ENCODE measurements at regions not wholly inside any gene's neighbourhood (a gene's known extent, or its start where the extent isn't known, plus 50 kb on each side); places are given as distances from the start of the nearest gene placed in this dataset.

- peaks cover 0 to 5% of the 10 kb centered on the region in 2 experiments; a peak in 3 of 5 replicates for H3K4me1 ChIP-seq (replicated peaks in 1 of 2; ENCODE audit: control insufficient read depth in 2 of 2, insufficient read depth in 2 of 2, low read length in 2 of 2)
- H3K36me3 ChIP-seq (ENCODE audit: control insufficient read depth, insufficient read depth, low read length) = no peaks in the 10 kb centered on the region
- no peaks in the 10 kb centered on the region for H3K9me1 ChIP-seq (ENCODE audit: control insufficient read depth, insufficient read depth, low read length)
- ATAC-seq (no peak), DNase-seq (ENCODE audit: extremely low read depth in 1 of 4, low spot score in 3 of 4) (no peak), FAIRE-seq (no peak)
- 3% methylated on average over 4 of the region's 4 CpGs for WGBS (ENCODE audit: insufficient coverage, low coverage, missing lambda C conversion rate)
- H3K4me3 ChIP-seq = no peak overlapping the region
- POLR2A ChIA-PET = no interaction called here
- H3K27ac ChIP-seq (ENCODE audit: extremely low read depth, low read depth, low read length) = no peak overlapping the region
- H3K4me2 ChIP-seq (ENCODE audit: insufficient read depth, low read length) = no peak overlapping the region
- CTCF ChIA-PET (ENCODE audit: low intra/inter-chr PET ratio) = no interaction called here
- H4K20me1 ChIP-seq (replicated peaks; ENCODE audit: control insufficient read depth, insufficient read depth, low read length) = peaks cover 14% of the 10 kb centered on the region
- in situ Hi-C loops (cut with MboI) = loop anchor here (25.0 kb wide), 1 partner anchor 759 kb away; no protein-coding TSS in a partner anchor
- H3K79me2 ChIP-seq (ENCODE audit: control insufficient read depth, insufficient read depth, low read length) = no peaks in the 10 kb centered on the region
- intact Hi-C loops (cut with micrococcal nuclease) = no loop called here
- H3K27me3 ChIP-seq (ENCODE audit: control insufficient read depth in 2 of 2, insufficient read depth in 2 of 2, low read length in 2 of 2) = peaks cover 5 to 56% of the 10 kb centered on the region in 2 experiments; a peak in 3 of 5 replicates
- TF ChIP-seq SMARCC2 (IDR thresholded peaks at IDR 0.05; ENCODE audit: low read depth) (no peak), SP1 (CRISPR knock-in tag; IDR thresholded peaks at IDR 0.05) (no peak)
- no peaks in the 10 kb centered on the region for H3K9me3 ChIP-seq (replicated peaks; ENCODE audit: control insufficient read depth, insufficient read depth, low read depth, low read length)
- BruUV-seq (replicated peaks) = no TSS peak
- no peak overlapping the region for H3K9ac ChIP-seq (ENCODE audit: insufficient read depth in 1 of 2, low read depth in 2 of 2, low read length in 2 of 2)
- no peak overlapping the region for H2AFZ ChIP-seq (ENCODE audit: low read depth, low read length)
Measured at GRCh38 chr15:70495991-70496599, 267.3 kb downstream of the UACA start.

DNA sequence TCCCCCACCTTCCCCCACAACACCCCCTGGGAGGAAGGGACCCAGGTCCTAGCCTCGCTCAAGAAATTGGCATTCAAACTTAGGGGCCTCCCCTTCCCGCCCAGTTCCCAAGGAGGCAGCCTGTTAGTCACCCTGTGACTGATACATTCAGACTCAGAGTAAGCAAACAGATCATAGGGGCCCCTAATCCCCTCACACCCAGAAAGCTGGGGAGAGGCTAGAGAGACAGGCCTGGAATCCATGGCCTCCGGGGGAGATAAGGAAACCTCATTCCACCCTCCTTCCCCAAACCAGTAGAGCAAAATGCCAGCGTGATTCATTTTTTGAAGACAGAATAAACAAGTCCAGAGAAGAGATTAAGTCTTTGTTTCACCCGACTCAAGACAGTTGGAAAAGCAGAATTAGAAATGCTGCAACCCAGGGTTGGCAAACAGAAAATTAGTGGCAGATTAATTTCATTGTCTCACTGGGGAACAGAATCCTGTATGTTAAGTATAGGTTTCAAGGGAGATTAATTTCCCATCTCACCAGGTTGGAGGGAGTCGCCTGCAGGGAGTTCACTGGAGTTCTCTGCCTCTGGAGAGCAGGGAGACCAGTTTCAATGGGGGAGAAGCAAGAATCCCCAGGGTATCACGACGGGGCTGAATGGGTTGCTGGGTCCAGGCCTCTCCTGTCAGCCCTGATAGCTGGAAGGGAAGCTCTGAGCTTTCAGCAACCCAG lies 268.3 kb downstream of the UACA start:
- BruUV-seq (replicated peaks) = no TSS peak
- ChIA-PET CTCF (ENCODE audit: low intra/inter-chr PET ratio) (no interaction called here), POLR2A (no interaction called here)
- Histone ChIP-seq H3K4me2 (ENCODE audit: insufficient read depth, low read length) (no peak overlapping the region), H2AFZ (ENCODE audit: low read depth, low read length) (no peak overlapping the region), H4K20me1 (replicated peaks; ENCODE audit: control insufficient read depth, insufficient read depth, low read length) (peaks cover 14% of the 10 kb centered on the region), H3K9me1 (ENCODE audit: control insufficient read depth, insufficient read depth, low read length) (no peaks in the 10 kb centered on the region), H3K27ac (ENCODE audit: extremely low read depth, low read depth, low read length) (no peak overlapping the region), H3K9ac (ENCODE audit: insufficient read depth in 1 of 2, low read depth in 2 of 2, low read length in 2 of 2) (no peak overlapping the region), H3K4me3 (no peak overlapping the region), H3K9me3 (replicated peaks; ENCODE audit: control insufficient read depth, insufficient read depth, low read depth, low read length) (no peaks in the 10 kb centered on the region), H3K79me2 (ENCODE audit: control insufficient read depth, insufficient read depth, low read length) (no peaks in the 10 kb centered on the region), H3K4me1 (replicated peaks in 1 of 2; ENCODE audit: control insufficient read depth in 2 of 2, insufficient read depth in 2 of 2, low read length in 2 of 2) (peaks cover 0 to 5% of the 10 kb centered on the region in 2 experiments; a peak in 3 of 5 replicates), H3K36me3 (ENCODE audit: control insufficient read depth, insufficient read depth, low read length) (no peaks in the 10 kb centered on the region), H3K27me3 (ENCODE audit: control insufficient read depth in 2 of 2, insufficient read depth in 2 of 2, low read length in 2 of 2) (peaks cover 10 to 67% of the 10 kb centered on the region in 2 experiments; a peak in 4 of 5 replicates)
- 0% methylated on average over 8 of the region's 8 CpGs for WGBS (ENCODE audit: insufficient coverage, low coverage, missing lambda C conversion rate)
- intact Hi-C loops (cut with micrococcal nuclease) (no loop called here), in situ Hi-C loops (cut with MboI) (loop anchor here (25.0 kb wide), 1 partner anchor 758 kb away; no protein-coding TSS in a partner anchor)
- FAIRE-seq (no peak), ATAC-seq (no peak), DNase-seq (ENCODE audit: extremely low read depth in 1 of 4, low spot score in 3 of 4) (no peak)
- TF ChIP-seq, protein P1, sequence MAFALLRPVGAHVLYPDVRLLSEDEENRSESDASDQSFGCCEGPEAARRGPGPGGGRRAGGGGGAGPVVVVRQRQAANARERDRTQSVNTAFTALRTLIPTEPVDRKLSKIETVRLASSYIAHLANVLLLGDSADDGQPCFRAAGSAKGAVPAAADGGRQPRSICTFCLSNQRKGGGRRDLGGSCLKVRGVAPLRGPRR (CRISPR knock-in tag; IDR thresholded peaks at IDR 0.05) = no peak
- no peak for TF ChIP-seq YY1 (IDR thresholded peaks at IDR 0.05; ENCODE audit: borderline replicate concordance in 1 of 3, control insufficient read depth in 1 of 3, extremely low read depth in 1 of 3, insufficient read depth in 3 of 3, insufficient read length in 1 of 3, insufficient replicate concordance in 2 of 3, low read depth in 1 of 3, low read length in 2 of 3)
- TF ChIP-seq RAD51 (IDR thresholded peaks at IDR 0.05; ENCODE audit: borderline replicate concordance, low read depth) = no peak
- no peak for TF ChIP-seq TARDBP (IDR thresholded peaks at IDR 0.05)
- TF ChIP-seq ATF6 (CRISPR knock-in tag; IDR thresholded peaks at IDR 0.05) = no peak
